ENCODE measurements at regions not wholly inside any gene's neighbourhood (a gene's known extent, or its start where the extent isn't known, plus 50 kb on each side); places are given as distances from the start of the nearest gene placed in this dataset.

DNA sequence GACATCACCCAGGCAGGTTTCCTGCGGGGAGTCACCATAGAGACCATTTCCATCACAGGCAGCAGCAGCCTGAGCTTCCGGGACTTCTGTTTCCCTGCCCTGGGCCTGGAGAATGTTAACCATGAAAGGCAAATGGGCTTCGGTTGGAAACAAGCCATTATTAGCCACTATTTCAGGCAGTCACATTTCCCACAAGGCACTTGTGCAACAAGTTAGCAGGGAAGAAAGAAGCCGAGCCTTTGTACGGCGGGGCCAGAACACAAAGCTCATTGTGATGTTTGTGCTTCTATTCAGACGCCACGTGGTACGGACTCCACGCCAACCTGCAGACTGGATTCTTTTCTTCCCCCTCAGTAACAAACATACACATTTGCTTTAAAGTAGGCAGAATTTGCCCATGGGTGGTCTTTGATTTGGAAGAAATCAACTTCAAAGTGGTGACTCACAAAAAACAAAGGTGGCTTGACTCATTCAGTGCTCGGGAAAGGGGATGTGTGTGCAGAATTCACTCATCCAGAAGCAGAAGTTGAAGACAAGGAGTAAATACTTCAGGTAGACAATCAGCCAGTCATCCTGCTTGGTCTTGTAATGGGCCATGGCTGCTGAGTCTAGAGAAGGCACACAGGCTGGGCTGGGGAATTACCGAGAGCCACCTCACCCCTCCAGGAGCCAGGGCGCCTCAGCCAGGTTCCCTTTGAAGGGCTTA, 154.2 kb upstream of the PRMT8 start:
- no peak for DNase-seq

GRCh38 chr12:3337944-3338343, 153.1 kb upstream of the PRMT8 start:
- no peak for DNase-seq

DNA sequence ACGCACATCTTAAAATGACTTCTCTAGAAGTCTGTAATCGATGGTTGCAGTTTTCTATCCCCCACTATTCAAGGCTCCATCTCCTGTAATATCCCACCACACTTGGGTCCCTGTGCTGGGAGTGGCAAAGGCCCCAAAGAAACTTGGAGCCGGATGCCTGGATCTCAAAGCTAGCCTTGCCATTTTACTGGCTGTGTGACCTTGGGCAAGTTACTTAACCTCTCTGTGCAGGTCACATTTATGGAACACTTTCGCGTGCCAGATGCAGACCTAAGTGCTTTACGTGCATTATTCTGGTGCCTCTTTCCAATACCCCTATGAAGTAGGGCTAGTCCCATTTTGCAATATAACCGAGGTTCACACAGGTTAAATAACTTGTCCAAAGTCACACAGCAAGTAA, 151.8 kb upstream of the PRMT8 start:
- no peak for DNase-seq

DNA sequence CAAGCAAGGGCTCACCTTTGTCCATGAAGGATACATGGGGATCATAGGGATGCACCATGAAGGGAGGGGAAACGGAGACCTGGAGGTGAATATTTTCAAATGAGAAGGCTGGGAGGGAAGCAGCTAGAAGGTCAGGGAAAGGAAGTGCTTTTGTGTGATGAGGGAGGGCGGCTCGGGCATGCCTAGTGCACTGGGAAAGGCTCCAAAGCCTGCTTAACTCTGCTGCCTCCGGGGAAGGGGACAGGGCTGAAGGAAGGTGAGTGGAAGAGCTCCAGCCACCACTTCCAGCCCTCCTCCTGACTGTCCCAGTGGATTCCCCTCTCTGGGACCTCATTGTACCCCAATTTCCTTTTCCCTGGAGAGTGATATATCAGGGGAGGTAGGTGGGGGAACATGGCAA, 149.4 kb upstream of the PRMT8 start:
- DNase-seq = no peak

DNA sequence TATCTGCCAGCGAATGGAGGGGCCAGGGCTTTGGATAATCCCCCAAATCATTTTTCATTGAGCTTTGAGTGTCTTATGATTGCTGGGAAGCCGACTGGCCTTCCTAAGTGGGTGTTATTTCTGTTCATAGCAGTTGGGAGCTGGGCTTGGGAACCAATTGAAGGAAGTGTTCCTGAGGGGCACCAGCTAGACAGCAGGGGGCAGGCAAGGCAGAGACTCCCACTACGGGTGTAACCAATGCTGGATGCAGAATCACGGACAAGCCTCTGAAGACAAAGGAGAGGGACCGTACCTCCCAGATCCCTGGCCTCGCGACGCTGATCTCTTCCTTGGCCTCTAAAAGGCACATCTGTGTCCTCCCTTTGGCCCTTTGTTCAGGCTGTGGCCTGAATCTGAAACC, 149.0 kb upstream of the PRMT8 start:
- DNase-seq = no peak

- no peak for DNase-seq
These were observed 142.9 kb upstream of the PRMT8 start for GRCh38 chr12:3348055-3348454.

DNA sequence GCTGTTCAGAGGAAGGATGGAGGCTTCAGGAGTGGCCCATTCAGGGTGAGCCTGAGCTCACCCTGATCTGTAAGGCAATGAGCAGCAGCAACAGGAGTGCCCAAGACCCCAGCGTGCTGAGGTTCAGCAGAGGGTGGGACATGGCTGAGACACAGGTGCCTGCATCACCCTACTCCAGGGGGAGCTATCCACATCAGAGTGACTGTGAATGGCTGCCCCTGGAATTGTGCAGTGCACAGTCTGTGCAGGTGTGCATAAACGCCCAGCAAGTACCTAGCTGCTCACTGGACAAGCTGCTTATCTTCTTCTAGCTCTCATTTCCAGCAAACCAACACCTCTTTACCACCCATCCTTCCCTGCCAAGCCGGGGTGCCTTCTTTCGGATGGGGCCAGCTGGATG, 140.6 kb upstream of the PRMT8 start:
- DNase-seq = no peak

- no peak for DNase-seq
These were observed 139.3 kb upstream of the PRMT8 start for GRCh38 chr12:3351731-3352130.

- no peak for DNase-seq
These were observed 138.8 kb upstream of the PRMT8 start for GRCh38 chr12:3352230-3352629.

DNA sequence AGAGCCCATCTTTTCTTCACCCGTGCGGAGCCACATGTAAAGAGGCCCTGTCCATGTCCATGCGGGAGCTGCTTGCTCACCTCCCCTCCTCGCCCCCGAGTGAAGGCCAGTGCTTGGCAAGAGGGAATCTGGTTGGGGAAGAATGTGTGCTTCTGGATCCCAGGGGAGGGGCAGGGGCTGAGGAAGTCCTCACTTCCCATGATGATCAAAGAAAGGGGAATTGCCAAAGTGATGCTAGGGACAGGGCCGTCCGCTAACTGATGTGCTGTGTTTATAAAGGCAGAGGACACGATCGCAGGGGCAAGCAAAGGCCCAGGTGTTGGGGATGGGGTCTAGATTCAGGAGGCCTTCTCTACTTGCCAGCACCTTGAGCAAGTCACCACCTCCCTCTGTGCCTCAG, 137.4 kb upstream of the PRMT8 start:
- no peak for DNase-seq

DNA sequence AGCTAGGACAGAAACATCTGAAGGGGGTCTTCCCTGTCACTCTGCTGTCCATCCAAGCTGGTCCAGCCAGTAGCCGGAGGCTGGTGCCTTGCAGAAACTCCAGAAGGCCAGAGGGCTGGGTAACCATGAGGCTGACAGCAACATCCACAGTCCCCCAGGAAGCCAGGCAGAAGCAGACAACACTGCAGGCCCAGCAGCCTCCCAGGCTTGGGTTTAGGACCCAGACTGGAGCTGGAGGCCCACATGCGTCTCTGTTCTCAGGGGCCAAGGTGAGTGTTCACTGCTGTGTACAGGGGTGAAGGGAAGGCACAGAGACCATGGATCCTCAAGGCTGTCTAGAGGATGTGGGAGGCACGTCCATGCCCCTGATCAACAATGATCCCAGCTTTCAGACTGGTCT, 136.4 kb upstream of the PRMT8 start:
- no peak for DNase-seq

GRCh38 chr12:3355378-3355900, 135.6 kb upstream of the PRMT8 start:
- no peak for DNase-seq

- DNase-seq = no peak
These were observed 133.0 kb upstream of the PRMT8 start for GRCh38 chr12:3357950-3358525.

GRCh38 chr12:3359478-3359877, 131.5 kb upstream of the PRMT8 start:
- no peak for DNase-seq

- no peak for DNase-seq
These were observed 129.9 kb upstream of the PRMT8 start for GRCh38 chr12:3361146-3361545.

- DNase-seq = no peak
These were observed 128.3 kb upstream of the PRMT8 start for GRCh38 chr12:3362737-3363136.

DNA sequence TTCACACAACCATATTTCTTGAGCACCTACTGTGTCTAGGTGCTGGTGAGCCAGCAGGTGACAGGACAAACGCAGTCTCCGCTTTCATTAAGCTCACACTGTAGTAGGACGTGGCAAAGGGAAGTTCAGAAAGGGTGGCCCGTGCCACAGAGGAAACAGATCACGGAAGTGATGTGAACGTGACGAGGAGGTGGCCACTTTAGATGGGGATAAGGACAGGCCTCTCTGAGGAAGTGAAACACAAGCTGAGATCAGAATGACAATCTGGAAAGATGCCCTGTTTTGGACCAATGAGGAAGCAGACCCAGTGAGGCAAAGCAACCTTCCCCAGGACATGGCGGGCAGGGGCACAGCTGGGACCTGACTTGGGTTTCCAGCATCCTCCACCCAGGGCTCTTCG, 127.4 kb upstream of the PRMT8 start:
- peak; percentile 54 for DNase-seq

DNA sequence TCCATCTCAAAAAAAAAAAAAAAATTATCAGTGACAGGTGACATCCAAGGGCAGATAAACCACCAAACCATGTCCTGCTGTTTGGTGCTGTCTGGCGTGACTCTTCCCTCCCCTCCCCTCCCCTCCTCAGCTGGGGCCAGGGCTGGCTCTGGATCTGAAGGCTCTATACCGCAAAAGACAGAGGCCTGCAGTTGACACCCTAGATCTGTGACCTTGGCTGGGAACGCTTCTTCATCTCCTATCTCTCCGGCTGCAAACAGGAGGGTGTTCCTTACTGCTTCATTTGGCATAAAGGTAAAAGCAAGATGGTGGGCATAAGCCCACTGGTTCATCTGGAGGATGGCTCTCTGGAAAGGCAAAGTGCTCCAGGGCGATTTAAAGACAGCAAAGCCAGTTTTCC, 126.8 kb upstream of the PRMT8 start:
- DNase-seq = no peak

GRCh38 chr12:3364661-3365462, 126.1 kb upstream of the PRMT8 start:
- DNase-seq = no peak

DNA sequence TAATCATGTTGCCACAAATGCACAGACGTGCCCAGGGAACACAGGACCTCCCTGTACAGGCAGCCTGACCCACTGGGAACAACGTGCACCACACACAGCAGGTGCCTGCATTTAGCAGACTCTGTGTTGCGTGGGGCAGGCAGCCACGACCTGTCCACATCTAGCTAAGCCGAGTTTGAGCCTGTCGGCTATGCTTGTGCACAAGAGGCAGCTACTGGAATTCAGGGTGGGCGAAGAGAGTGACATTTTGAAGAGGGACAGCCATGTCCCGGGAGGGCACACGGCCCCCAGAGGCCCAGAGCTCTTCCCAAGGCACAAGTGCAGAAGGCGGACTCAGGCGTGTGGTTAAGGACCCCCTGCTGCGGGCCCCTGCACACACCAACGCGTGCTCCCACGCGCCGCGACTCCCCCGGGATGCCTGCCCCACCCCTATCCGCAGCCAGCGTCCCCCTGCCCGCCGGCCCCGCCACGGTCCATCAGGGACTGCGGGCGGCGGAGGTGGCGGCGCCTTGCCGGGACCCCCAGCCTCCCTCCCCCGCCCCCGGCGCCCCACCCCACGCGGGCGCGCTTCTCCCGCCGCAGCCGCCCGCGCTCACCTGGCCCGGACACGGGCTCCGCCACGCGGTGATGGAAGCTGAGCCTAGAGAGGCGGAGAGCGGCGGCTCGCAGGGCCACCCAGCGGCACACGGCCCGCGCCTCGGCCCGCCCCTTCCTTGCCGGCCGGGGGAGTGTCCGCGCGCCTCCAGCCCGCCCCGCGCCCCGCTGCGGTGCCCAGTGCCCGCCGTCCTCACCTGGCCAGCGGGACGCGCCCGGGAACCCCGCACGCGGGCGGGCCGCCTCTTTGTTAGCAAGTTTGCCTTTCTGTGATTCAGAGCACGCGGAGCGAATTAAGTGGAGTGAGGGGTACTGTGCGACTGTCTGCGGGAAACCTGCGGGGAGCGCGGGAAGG, 125.3 kb upstream of the PRMT8 start:
- DNase-seq = no peak

- no peak for DNase-seq
These were observed 124.4 kb upstream of the PRMT8 start for GRCh38 chr12:3366451-3367110.

DNA sequence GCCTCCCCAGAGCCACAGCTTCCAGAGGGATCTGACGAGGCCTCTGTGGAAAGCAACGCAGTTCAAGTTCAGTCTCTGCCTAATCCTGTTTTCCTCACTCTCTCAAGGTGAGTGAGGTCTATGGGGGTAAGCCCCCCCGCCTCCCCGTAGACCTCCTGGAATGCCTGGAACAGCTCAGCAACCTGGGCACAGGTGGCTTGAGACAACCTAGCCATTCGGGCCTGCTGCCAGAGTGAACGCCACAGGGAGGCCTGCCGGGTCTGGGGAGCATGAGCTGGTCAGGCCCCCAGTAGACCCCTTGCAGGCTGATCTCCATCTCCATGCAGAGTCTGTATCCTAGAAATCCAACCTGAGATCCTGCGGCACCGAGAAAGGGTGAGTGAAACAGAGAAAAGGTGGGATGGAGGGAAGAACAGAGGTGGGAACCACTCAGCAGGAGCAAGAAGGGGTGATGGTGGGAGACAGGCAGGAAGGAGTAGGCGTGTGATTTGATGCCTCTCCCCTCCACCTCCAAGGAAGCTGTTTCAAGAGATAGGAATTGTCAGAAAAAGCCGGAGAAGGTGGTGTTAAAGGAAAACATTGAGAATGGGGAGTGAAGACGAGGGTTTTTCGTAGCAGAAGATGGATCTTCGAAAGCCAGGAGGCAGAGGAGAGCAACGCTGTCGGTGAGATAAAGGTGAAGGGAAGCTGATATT, 123.1 kb upstream of the PRMT8 start:
- no peak for DNase-seq

Measured in CD4-positive, alpha-beta T cell treated with Interleukin-15 for 1 hour (primary cell).